CD14-positive monocyte (primary cell): ENCODE measurements at regions not wholly inside any gene's neighbourhood (a gene's known extent, or its start where the extent isn't known, plus 50 kb on each side); places are given as distances from the start of the nearest gene placed in this dataset.

Experiments
- DNase-seq, 3 donors: peaks; one replicate each; pipeline ENCODE4 v3.0.0-alpha.2; 2011 to 2022
- H2AFZ ChIP-seq: 2 replicates; pipeline ENCODE4 v1.6.0; 2012; ENCODE audit warnings: mild to moderate bottlenecking, low read depth, low read length, inconsistent platforms; ENCODE audit not compliant: insufficient read depth, poor library complexity, severe bottlenecking
- H3K27ac ChIP-seq, 2 donors: 1 replicate in 1 of 2; 2 replicates in 1 of 2; pipeline ENCODE4 v1.5.1; 2012 to 2013; ENCODE audit warnings: low read length in 2 of 2, control low read depth in 1 of 2, inconsistent platforms in 1 of 2, low read depth in 1 of 2, mild to moderate bottlenecking in 1 of 2
- H3K27me3 ChIP-seq, 2 donors: one replicate each; pipeline versions ENCODE4 v1.6.0 to v1.6.1; 2011 to 2013; ENCODE audit warnings: low read length in 2 of 2; ENCODE audit not compliant: control insufficient read depth in 2 of 2, insufficient read depth in 2 of 2
- H3K36me3 ChIP-seq, 2 donors: replicated peaks in 1 of 2; 1 replicate in 1 of 2; 2 replicates in 1 of 2; pipeline versions ENCODE4 v1.5.1 to v1.6.1; 2012 to 2013; ENCODE audit warnings: low read length in 2 of 2, control low read depth in 1 of 2, inconsistent platforms in 1 of 2, mild to moderate bottlenecking in 1 of 2; ENCODE audit not compliant: insufficient read depth in 2 of 2, control insufficient read depth in 1 of 2
- H3K4me1 ChIP-seq, 2 donors: 1 replicate in 1 of 2; 2 replicates in 1 of 2; pipeline versions ENCODE4 v1.5.1 to v1.6.1; 2012 to 2013; ENCODE audit warnings: low read length in 2 of 2, control low read depth in 1 of 2, inconsistent platforms in 1 of 2, mild to moderate bottlenecking in 1 of 2, moderate library complexity in 1 of 2; ENCODE audit not compliant: insufficient read depth in 2 of 2, control insufficient read depth in 1 of 2
- H3K4me2 ChIP-seq: replicated peaks from 2 replicates; pipeline ENCODE3; 2012; ENCODE audit warnings: low read length, moderate library complexity, mild to moderate bottlenecking; ENCODE audit not compliant: poor library complexity, severe bottlenecking; ENCODE audit errors: extremely low read depth
- H3K4me3 ChIP-seq, 3 experiments: fragments of 200-600 bp in 1 of 3; sonication (generic) in 1 of 3; replicated peaks in 1 of 3; 1 replicate in 2 of 3; 2 replicates in 1 of 3; pipeline ENCODE4 v1.5.1; 2011 to 2013; ENCODE audit warnings: low read length in 3 of 3, mild to moderate bottlenecking in 3 of 3, control low read depth in 2 of 3, low read depth in 2 of 3, inconsistent platforms in 1 of 3, moderate library complexity in 1 of 3
- H3K79me2 ChIP-seq: 2 replicates; pipeline ENCODE4 v1.6.0; 2012; ENCODE audit warnings: mild to moderate bottlenecking, control low read depth, inconsistent platforms, low read length, moderate library complexity; ENCODE audit not compliant: insufficient read depth
- H3K9ac ChIP-seq: 2 replicates; pipeline ENCODE4 v1.6.0; 2017; ENCODE audit warnings: low read length, mild to moderate bottlenecking; ENCODE audit not compliant: insufficient read depth, poor library complexity, severe bottlenecking
- H3K9me3 ChIP-seq, 2 donors: replicated peaks in 1 of 2; 1 replicate in 1 of 2; 2 replicates in 1 of 2; pipeline versions ENCODE4 v1.5.1 to v1.6.1; 2012 to 2013; ENCODE audit warnings: low read length in 2 of 2, control low read depth in 1 of 2; ENCODE audit not compliant: control insufficient read depth in 1 of 2, insufficient read depth in 1 of 2
- H4K20me1 ChIP-seq: 2 replicates; pipeline ENCODE4 v1.6.0; 2012; ENCODE audit warnings: mild to moderate bottlenecking, low read length, control low read depth, moderate library complexity; ENCODE audit not compliant: insufficient read depth
- H3K27ac Mint-ChIP-seq, 7 donors: one replicate each; pipeline ENCODE4 v1.8.0; 2020; ENCODE audit warnings: mild to moderate bottlenecking in 7 of 7, mixed read lengths in 7 of 7, moderate library complexity in 6 of 7, inconsistent platforms in 2 of 7
- H3K27me3 Mint-ChIP-seq, 3 donors: one replicate each; pipeline ENCODE4 v1.8.0; 2021 to 2022; ENCODE audit warnings: low read depth in 3 of 3, mild to moderate bottlenecking in 3 of 3, mixed read lengths in 3 of 3, moderate library complexity in 3 of 3, inconsistent platforms in 1 of 3
- H3K36me3 Mint-ChIP-seq, 2 donors: one replicate each; pipeline ENCODE4 v1.8.0; 2020; ENCODE audit warnings: mixed read lengths in 2 of 2, inconsistent platforms in 1 of 2, mild to moderate bottlenecking in 1 of 2
- H3K4me1 Mint-ChIP-seq: one replicate; pipeline ENCODE4 v1.8.0; 2020; ENCODE audit warnings: mild to moderate bottlenecking, mixed read lengths
- H3K4me3 Mint-ChIP-seq, 2 donors: one replicate each; pipeline ENCODE4 v1.8.0; 2020; ENCODE audit warnings: mild to moderate bottlenecking in 2 of 2, mixed read lengths in 2 of 2, moderate library complexity in 1 of 2
- H3K9me3 Mint-ChIP-seq, 7 donors: one replicate each; pipeline ENCODE4 v1.8.0; 2020 to 2022; ENCODE audit warnings: mixed read lengths in 7 of 7, mild to moderate bottlenecking in 6 of 7, moderate library complexity in 6 of 7, inconsistent platforms in 2 of 7
- WGBS: methylation state at CpG from one replicate; pipeline ENCODE4 v1.1.5; 2013; ENCODE audit warnings: missing lambda C conversion rate; ENCODE audit not compliant: insufficient coverage; 5-methylcytosine and 5-hydroxymethylcytosine counted together
- intact Hi-C, 2 donors: fragments of 100-400 bp; cut with micrococcal nuclease; formaldehyde crosslinking; loops; one replicate each; pipeline versions ENCODE4 v1.15.0 to v1.15.1; 2023
- TF ChIP-seq, protein P1 (sequence below): fragments of 200-600 bp; IDR thresholded peaks from one replicate; pipeline ENCODE4 v1.8.0; 2022; ENCODE audit warnings: antibody characterized with exemption, mild to moderate bottlenecking

DNA sequence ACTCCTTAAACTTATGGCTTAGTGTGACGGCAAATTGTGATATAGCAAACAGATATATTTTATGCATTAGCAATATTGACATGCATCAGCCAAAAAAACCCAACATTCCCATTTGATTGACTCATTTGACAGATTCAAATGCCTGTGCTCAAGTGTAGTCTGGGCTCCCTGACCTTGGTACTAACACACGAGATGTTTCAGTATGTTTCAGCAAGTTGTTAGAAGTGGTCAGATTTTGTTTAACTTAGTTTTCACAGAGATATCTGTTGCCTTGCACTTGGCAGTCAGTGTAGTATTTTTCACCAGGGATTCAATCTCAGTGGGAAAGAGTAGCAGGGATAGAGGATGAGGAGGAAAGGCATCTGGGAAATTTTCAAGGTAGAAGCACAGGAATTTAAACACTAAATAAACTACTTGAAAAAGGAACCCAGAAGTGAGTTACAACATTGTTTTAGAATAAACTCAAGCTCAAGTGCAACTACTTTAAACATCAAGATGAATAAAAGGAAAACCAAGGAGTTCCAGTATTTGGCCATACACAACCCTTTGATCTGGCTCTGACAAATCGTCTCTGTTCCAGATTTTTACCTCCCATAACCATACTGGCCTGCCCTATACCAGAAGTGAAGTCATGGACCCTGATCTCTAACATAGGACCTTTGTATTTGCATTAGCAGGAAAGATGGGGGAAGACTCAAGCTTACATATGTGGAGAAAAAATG is 56.5 kb upstream of the BLID start:
- H3K27ac Mint-ChIP-seq: no peak overlapping the region
- Histone ChIP-seq H3K9me3 (no peaks in the 10 kb centered on the region), H3K4me3 (no peak overlapping the region), H3K9ac (no peak overlapping the region), H3K79me2 (no peaks in the 10 kb centered on the region), H3K27me3 (no peaks in the 10 kb centered on the region), H2AFZ (no peak overlapping the region), H3K36me3 (no peaks in the 10 kb centered on the region), H3K4me2 (no peak overlapping the region), H3K27ac (no peak overlapping the region), H3K4me1 (no peaks in the 10 kb centered on the region), H4K20me1 (no peaks in the 10 kb centered on the region)
- H3K9me3 Mint-ChIP-seq: peaks cover 0 to 4% (median 0%) of the 10 kb centered on the region in 7 donors
- no peaks in the 10 kb centered on the region for H3K36me3 Mint-ChIP-seq
- H3K4me1 Mint-ChIP-seq: no peaks in the 10 kb centered on the region
- TF ChIP-seq, protein P1, sequence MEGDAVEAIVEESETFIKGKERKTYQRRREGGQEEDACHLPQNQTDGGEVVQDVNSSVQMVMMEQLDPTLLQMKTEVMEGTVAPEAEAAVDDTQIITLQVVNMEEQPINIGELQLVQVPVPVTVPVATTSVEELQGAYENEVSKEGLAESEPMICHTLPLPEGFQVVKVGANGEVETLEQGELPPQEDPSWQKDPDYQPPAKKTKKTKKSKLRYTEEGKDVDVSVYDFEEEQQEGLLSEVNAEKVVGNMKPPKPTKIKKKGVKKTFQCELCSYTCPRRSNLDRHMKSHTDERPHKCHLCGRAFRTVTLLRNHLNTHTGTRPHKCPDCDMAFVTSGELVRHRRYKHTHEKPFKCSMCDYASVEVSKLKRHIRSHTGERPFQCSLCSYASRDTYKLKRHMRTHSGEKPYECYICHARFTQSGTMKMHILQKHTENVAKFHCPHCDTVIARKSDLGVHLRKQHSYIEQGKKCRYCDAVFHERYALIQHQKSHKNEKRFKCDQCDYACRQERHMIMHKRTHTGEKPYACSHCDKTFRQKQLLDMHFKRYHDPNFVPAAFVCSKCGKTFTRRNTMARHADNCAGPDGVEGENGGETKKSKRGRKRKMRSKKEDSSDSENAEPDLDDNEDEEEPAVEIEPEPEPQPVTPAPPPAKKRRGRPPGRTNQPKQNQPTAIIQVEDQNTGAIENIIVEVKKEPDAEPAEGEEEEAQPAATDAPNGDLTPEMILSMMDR: no peak
- peaks cover 0 to 1% (median 1%) of the 10 kb centered on the region in 3 donors for H3K27me3 Mint-ChIP-seq
- 100% methylated on average over 1 of the region's 3 CpGs for whole genome bisulfite sequencing
- DNase-seq: no peak
- no peak overlapping the region for H3K4me3 Mint-ChIP-seq
- intact Hi-C loops: no loop called here

DNA sequence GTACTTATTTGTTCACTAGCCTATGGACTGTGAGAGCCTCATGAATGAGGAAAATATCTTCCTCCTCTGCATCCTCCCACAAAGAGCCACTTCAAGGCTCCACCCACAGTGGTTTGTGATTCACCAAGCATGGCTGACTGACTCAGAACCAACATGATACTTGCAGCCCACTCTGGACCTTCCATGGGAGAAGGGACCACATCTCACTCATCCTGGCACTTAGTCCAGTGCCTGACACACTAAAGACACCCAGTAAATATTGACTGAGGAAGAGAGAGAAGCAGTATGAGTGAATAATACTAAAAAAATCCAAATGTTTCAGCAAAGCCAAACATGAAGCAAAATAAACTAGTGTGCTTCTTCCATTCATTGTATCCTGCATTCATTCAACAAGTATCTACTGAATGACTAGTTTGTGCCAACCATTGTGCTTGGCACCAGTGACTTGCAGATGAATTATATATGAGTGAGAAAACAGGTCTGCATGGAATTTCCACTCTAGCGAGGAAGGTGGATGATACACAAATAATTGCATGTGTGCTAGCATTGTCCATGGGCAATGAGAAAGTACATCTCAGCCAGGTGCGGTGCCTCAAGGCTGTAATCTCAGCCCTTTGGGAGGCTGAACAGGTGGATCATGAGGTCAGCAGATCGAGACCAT is 54.9 kb upstream of the BLID start:
- Histone ChIP-seq H3K9ac (no peak overlapping the region), H3K27ac (no peak overlapping the region), H3K4me2 (no peak overlapping the region), H3K79me2 (no peaks in the 10 kb centered on the region), H3K9me3 (no peaks in the 10 kb centered on the region), H3K4me1 (no peaks in the 10 kb centered on the region), H3K36me3 (no peaks in the 10 kb centered on the region), H3K27me3 (no peaks in the 10 kb centered on the region), H4K20me1 (no peaks in the 10 kb centered on the region), H2AFZ (no peak overlapping the region), H3K4me3 (no peak overlapping the region)
- intact Hi-C loops: no loop called here
- peaks cover 0 to 1% (median 1%) of the 10 kb centered on the region in 3 donors for H3K27me3 Mint-ChIP-seq
- H3K4me3 Mint-ChIP-seq: no peak overlapping the region
- H3K9me3 Mint-ChIP-seq: peaks cover 0 to 3% (median 0%) of the 10 kb centered on the region in 7 donors
- H3K4me1 Mint-ChIP-seq: no peaks in the 10 kb centered on the region
- WGBS: no CpG with 5 or more reads among the region's 3 CpGs
- TF ChIP-seq, protein P1: no peak
- H3K36me3 Mint-ChIP-seq: no peaks in the 10 kb centered on the region
- no peak for DNase-seq
- H3K27ac Mint-ChIP-seq: no peak overlapping the region
